HG03575 (cell line): ENCODE measurements at regions not wholly inside any gene's neighbourhood (a gene's known extent, or its start where the extent isn't known, plus 50 kb on each side); places are given as distances from the start of the nearest gene placed in this dataset.
"Not testable (repeated sequence)": the region's sequence is repeated elsewhere in the genome, so short reads cannot be mapped to it uniquely, and the experiment has no call there.

ENCODE experiments used
- ATAC-seq: cut with Tn5 transposase; IDR thresholded peaks from one replicate; pipeline ENCODE4 v1.9.1; 2021; ENCODE audit not compliant: unreplicated experiment, insufficient number of reproducible peaks, low FRiP score; ENCODE audit errors: extremely low read depth

DNA sequence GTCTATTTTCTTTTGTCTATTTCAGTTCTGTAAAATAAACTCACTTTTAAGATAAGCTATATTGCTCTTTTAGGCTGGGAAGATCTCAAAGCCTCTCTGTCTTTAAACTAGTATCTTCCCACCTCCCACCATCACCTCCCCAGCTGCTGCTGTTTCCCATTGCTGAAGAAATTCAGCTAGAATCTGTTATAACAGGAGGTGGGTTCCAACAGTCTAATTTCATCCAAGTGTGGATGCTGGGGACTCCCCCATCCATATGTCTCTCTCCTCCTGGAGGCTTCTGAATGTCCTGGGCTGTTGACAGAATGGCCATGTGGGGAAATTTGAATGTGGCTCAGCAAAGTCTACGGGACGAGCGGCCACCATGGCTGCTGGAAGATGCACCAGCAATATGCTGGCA lies 301.0 kb downstream of the RASEF start:
- ATAC-seq = no peak

DNA sequence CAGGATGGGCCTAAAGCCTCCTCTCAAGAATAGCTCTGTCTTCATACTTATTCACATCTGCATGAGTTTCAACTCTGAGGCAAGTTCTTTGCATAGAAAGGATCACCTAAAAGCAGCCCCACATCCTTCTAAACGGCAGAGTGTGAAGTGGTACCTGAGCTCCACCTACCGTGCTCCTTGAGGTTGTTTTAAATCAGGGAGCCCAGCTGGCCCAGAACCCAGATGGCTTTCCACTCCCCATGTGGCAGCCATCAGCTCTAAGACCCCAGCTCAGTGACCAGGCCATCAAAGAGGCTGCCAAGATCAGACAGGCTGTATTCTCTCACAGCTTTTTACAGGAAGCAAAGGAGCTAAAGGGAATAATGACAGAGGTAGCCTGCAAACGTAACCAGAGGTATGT lies 299.3 kb downstream of the RASEF start:
- no peak for ATAC-seq

GRCh38 chr9:82764061-82764668 lies 298.8 kb downstream of the RASEF start:
- no peak for ATAC-seq

- not testable (repeated sequence) for ATAC-seq
Observed at GRCh38 chr9:82774707-82775231, 288.2 kb downstream of the RASEF start.

- no peak for ATAC-seq
Observed at GRCh38 chr9:82776508-82776907, 286.4 kb downstream of the RASEF start.

DNA sequence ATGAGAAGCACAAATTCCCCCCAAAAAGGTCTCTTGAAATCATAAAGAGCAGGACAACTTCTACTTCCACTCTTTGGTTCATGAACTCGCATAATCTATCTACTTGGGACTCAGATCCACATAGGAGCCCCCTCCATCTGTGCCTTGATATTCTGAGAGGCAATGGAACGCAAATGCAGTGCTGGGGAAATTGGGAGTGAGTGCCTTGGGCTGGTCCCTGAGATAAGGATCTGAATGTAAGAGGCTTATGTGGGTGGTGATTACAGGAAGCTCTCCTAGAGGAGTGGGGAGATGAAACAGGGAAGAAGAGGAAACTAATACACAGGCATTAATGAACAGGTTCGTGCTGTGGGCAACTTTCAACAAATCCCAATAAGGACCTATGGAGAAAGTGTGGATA lies 285.6 kb downstream of the RASEF start:
- ATAC-seq = no peak

DNA sequence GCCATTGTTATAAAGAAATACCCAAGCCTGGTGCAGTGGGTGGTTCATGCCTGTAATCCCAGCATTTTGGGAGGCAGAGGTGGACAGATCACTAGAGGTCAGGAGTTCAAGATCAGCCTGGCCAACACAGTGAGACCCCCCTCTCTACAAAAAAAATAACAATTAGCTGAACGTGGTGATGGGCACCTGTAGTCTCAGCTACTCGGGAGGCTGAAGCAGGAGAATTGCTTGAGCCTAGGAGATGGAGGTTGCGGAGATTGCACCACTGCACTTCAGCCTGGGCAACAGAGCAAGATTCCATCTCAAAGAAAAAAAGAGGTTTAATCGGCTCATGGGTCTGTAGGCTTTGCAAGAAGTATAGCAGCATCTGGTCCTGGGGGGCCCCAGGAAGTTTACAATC lies 284.0 kb downstream of the RASEF start:
- ATAC-seq = not testable (repeated sequence)

DNA sequence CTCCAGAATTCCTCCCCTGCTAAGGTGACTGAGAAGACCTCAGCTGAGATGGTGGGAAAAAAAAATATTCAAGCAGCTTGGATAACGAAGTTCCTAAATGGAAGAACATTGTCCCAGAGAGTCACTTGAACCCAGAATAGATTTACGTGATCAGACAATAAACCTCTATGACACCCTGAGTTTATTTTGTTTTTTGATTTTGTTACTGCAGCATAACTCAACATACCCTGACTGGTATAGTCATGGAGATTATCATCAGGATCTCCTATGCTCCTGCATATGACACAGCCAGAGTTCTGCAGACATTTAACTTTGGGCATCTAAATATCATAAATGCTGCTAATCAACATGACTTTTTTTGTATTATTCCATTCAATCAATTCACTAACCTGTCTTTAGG lies 282.9 kb downstream of the RASEF start:
- ATAC-seq = no peak

GRCh38 chr9:82781921-82782392 lies 281.0 kb downstream of the RASEF start:
- no peak for ATAC-seq

DNA sequence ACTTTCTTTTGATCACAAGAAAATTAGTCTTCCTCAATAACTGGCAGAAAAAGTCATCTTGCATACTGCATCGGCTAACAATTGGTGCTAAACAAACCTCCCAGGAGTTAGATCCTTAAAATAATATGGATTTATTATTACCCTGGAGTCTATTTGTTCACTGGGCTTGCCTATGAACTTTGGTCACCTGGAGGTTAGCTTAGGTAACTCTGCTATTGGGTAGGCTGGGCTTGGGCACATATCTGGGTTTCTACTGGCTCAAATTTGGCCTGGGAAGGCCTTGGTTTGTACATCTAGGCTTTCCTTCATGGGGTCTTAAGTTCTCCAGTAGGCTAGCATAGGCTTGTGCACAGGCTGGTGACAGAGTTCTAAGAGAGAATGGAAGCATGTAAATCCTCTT lies 279.9 kb downstream of the RASEF start:
- ATAC-seq = no peak

GRCh38 chr9:82784589-82784988 lies 278.4 kb downstream of the RASEF start:
- ATAC-seq = no peak

DNA sequence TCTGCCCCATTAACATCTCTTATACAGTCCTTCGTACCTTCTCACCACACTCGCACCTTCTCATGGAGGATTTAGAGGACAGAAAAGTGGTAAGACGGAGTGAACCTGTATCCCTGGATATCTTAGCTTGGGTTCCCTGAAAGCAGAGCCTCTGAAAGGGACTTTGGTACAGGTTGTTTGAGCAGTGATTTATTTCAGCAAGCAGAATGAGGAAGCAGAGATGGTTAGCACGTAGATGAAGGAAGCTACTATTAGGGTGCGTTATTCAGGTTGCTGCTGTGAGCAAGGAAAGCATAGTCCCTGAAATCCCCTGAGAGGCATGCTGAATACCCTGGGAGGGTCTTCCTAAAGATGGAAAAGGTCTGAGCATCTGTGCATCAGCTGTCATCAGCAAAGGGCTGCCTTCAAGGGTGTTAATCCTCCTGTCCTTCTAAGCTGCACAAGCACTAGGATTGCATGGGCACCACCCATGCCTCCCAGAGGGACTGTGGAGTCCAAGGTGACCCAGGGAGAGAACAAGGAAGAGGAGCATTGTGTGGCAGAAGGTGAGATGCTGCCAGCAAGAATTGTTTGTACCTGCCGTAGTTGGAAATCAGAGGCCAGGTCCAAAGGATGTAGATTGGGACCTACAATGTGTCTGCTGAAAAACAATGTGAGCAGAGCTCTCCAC lies 273.7 kb downstream of the RASEF start:
- ATAC-seq = no peak

GRCh38 chr9:82790875-82791274 lies 272.1 kb downstream of the RASEF start:
- ATAC-seq = no peak

- no peak for ATAC-seq
Observed at GRCh38 chr9:82791692-82792091, 271.2 kb downstream of the RASEF start.

DNA sequence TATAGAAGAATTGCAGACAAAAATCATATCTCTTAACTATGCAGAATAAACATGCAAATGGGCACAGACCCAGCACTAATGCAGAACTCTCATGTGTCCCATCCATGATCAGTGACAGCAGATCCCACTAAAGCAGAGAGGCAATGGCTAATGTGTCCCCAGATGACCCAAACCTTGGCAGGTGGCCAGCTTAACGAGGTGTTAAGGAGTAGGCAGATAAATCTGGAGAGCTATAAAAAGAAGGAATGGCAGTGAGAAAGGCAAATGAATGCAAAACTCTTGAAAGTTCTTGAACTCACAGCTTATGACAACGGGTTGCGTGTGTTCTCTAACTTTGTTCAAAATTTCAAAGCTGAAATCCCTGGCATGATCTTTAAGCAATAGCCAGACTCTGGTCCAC lies 265.4 kb downstream of the RASEF start:
- no peak for ATAC-seq

- no peak for ATAC-seq
Observed at GRCh38 chr9:82799286-82799685, 263.7 kb downstream of the RASEF start.

- ATAC-seq = no peak
Observed at GRCh38 chr9:82805027-82805426, 257.9 kb downstream of the RASEF start.

DNA sequence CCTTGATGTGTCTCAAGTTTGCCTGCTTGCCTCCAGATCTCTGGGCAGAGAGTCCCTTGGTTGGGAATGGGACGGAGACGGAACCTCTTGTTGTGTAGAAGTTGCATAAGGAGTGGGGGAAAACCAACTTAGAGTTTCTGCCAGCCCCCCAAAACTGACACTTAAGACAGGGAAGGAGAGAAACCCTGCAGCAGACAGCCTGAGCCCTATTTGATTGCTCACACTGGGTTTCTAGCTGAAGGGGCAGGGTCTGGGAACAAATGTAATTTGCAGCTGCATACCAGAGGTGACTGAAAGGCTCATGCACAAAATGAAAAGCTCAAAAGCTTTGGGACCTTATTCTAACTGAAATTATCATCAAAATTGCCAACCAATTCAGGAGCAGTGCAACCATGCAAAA lies 254.5 kb downstream of the RASEF start:
- ATAC-seq = no peak

- no peak for ATAC-seq
Observed at GRCh38 chr9:82810915-82811314, 252.0 kb downstream of the RASEF start.

GRCh38 chr9:82819260-82819659 lies 243.7 kb downstream of the RASEF start:
- no peak for ATAC-seq

GRCh38 chr9:82820186-82820585 lies 242.8 kb downstream of the RASEF start:
- no peak for ATAC-seq
